H1 (cell line): ENCODE measurements at regions not wholly inside any gene's neighbourhood (a gene's known extent, or its start where the extent isn't known, plus 50 kb on each side); places are given as distances from the start of the nearest gene placed in this dataset.

Experiments used
- BACH1 ChIP-seq: IDR thresholded peaks from 2 replicates; pipeline ENCODE4 v1.6.1; 2012; ENCODE audit warnings: low read length, improper control_type of control experiment
- CHD7 ChIP-seq: fragments of 300-600 bp; sonication (generic); IDR thresholded peaks from 2 replicates; pipeline ENCODE4 v1.7.1; 2012; ENCODE audit warnings: low read length, moderate library complexity, mild to moderate bottlenecking, inconsistent platforms; ENCODE audit not compliant: insufficient replicate concordance

GRCh38 chr12:91706466-91706865, 439.2 kb downstream of the BTG1 start (continued):
- no peak for TF ChIP-seq CHD7
- TF ChIP-seq BACH1 = no peak
